H9 (cell line): ENCODE measurements at regions not wholly inside any gene's neighbourhood (a gene's known extent, or its start where the extent isn't known, plus 50 kb on each side); places are given as distances from the start of the nearest gene placed in this dataset.

ENCODE experiments used
- DNase-seq: peaks from one replicate; pipeline ENCODE4 v3.0.0-alpha.2; 2017
- H2AFZ ChIP-seq: one replicate; pipeline ENCODE4 v1.6.1; 2013; ENCODE audit warnings: mild to moderate bottlenecking, low read length, control low read depth, moderate library complexity
- H2AK5ac ChIP-seq: 2 replicates; pipeline ENCODE4 v1.6.1; 2013; ENCODE audit warnings: low read length, control low read depth, mixed read lengths; ENCODE audit not compliant: insufficient read length
- H2BK120ac ChIP-seq: one replicate; pipeline ENCODE4 v1.6.1; 2013; ENCODE audit warnings: low read depth, mild to moderate bottlenecking, low read length, control low read depth, inconsistent platforms; ENCODE audit not compliant: poor library complexity, severe bottlenecking
- H2BK12ac ChIP-seq: 2 replicates; pipeline ENCODE4 v1.6.1; 2013; ENCODE audit warnings: low read length, control low read depth, mixed read lengths, low read depth; ENCODE audit not compliant: insufficient read length
- H2BK15ac ChIP-seq: 2 replicates; pipeline ENCODE4 v1.6.1; 2013; ENCODE audit warnings: low read depth, low read length, control low read depth
- H2BK20ac ChIP-seq: one replicate; pipeline ENCODE4 v1.6.1; 2013; ENCODE audit warnings: low read depth, mild to moderate bottlenecking, low read length, control low read depth, inconsistent platforms; ENCODE audit not compliant: poor library complexity, severe bottlenecking
- H2BK5ac ChIP-seq: 2 replicates; pipeline ENCODE4 v1.6.1; 2013; ENCODE audit warnings: low read length, control low read depth, mixed read lengths; ENCODE audit not compliant: insufficient read length
- H3K14ac ChIP-seq: 2 replicates; pipeline ENCODE4 v1.6.1; 2013; ENCODE audit warnings: low read length, control low read depth; ENCODE audit not compliant: insufficient read depth
- H3K18ac ChIP-seq: 2 replicates; pipeline ENCODE4 v1.6.1; 2013; ENCODE audit warnings: low read depth, mild to moderate bottlenecking, mixed read lengths, low read length, control low read depth; ENCODE audit not compliant: insufficient read length
- H3K23ac ChIP-seq: 2 replicates; pipeline ENCODE4 v1.6.1; 2013; ENCODE audit warnings: low read length, control low read depth, mixed read lengths, low read depth; ENCODE audit not compliant: insufficient read length
- H3K23me2 ChIP-seq: 2 replicates; pipeline ENCODE4 v1.6.1; 2013; ENCODE audit warnings: low read depth, mild to moderate bottlenecking, mixed read lengths, low read length, control low read depth; ENCODE audit not compliant: insufficient read length, poor library complexity, severe bottlenecking
- H3K27ac ChIP-seq: 2 replicates; pipeline ENCODE4 v1.5.1; 2013; ENCODE audit warnings: low read length, control low read depth, mixed read lengths, low read depth; ENCODE audit not compliant: insufficient read length
- H3K27me3 ChIP-seq: 2 replicates; pipeline ENCODE4 v1.6.1; 2013; ENCODE audit warnings: low read length, control low read depth, inconsistent platforms; ENCODE audit not compliant: insufficient read depth
- H3K4ac ChIP-seq: 2 replicates; pipeline ENCODE4 v1.6.1; 2013; ENCODE audit warnings: low read depth, mild to moderate bottlenecking, control low read depth, inconsistent platforms, low read length, moderate library complexity
- H3K4me1 ChIP-seq: 2 replicates; pipeline ENCODE4 v1.6.1; 2013; ENCODE audit warnings: low read length, control low read depth, inconsistent platforms; ENCODE audit not compliant: insufficient read depth
- H3K4me2 ChIP-seq: 2 replicates; pipeline ENCODE4 v1.6.1; 2013; ENCODE audit warnings: low read length, control low read depth, mixed read lengths; ENCODE audit not compliant: insufficient read length, insufficient read depth
- H3K56ac ChIP-seq: 2 replicates; pipeline ENCODE4 v1.6.1; 2013; ENCODE audit warnings: low read depth, mild to moderate bottlenecking, mixed read lengths, low read length, control low read depth; ENCODE audit not compliant: insufficient read length
- H3K79me1 ChIP-seq: 2 replicates; pipeline ENCODE4 v1.6.1; 2013; ENCODE audit warnings: low read depth, mild to moderate bottlenecking, moderate library complexity, low read length, control low read depth, inconsistent platforms; ENCODE audit not compliant: insufficient read depth, poor library complexity, severe bottlenecking
- H3K79me2 ChIP-seq: 2 replicates; pipeline ENCODE4 v1.6.1; 2013; ENCODE audit warnings: low read length, control low read depth, inconsistent platforms; ENCODE audit not compliant: insufficient read depth
- H3K9ac ChIP-seq: 2 replicates; pipeline ENCODE4 v1.6.1; 2013; ENCODE audit warnings: low read length, control low read depth, mixed read lengths; ENCODE audit not compliant: insufficient read length; ENCODE audit errors: extremely low read depth
- H3K9me3 ChIP-seq: one replicate; pipeline ENCODE4 v1.6.1; 2013; ENCODE audit warnings: low read depth, low read length, inconsistent platforms; ENCODE audit not compliant: control insufficient read depth
- H3T11ph ChIP-seq: one replicate; pipeline ENCODE4 v1.6.1; 2013; ENCODE audit warnings: mild to moderate bottlenecking, low read length, control low read depth, inconsistent platforms
- H4K20me1 ChIP-seq: one replicate; pipeline ENCODE4 v1.6.1; 2013; ENCODE audit not compliant: control insufficient read depth, insufficient read length, insufficient read depth
- H4K5ac ChIP-seq: 2 replicates; pipeline ENCODE4 v1.6.1; 2013; ENCODE audit warnings: low read depth, mild to moderate bottlenecking, mixed read lengths, low read length, control low read depth; ENCODE audit not compliant: insufficient read length
- H4K8ac ChIP-seq: replicated peaks from 2 replicates; pipeline ENCODE4 v1.6.1; 2013; ENCODE audit warnings: low read length, control low read depth, mixed read lengths, low read depth; ENCODE audit not compliant: insufficient read length
- H4K91ac ChIP-seq: 2 replicates; pipeline ENCODE4 v1.6.1; 2013; ENCODE audit warnings: low read depth, mild to moderate bottlenecking, moderate library complexity, mixed read lengths, low read length, control low read depth; ENCODE audit not compliant: insufficient read length
- H3K27ac Mint-ChIP-seq, 3 experiments: 2 replicates in 2 of 3; 3 replicates in 1 of 3; pipeline ENCODE4 v1.8.0; 2020 to 2021; ENCODE audit warnings: mixed read lengths in 3 of 3, mild to moderate bottlenecking in 1 of 3, moderate library complexity in 1 of 3
- H3K27me3 Mint-ChIP-seq: 2 replicates; pipeline ENCODE4 v1.8.0; 2021; ENCODE audit warnings: low read depth, mild to moderate bottlenecking, moderate library complexity, mixed read lengths
- H3K36me3 Mint-ChIP-seq, 3 experiments: 2 replicates in 2 of 3; 3 replicates in 1 of 3; pipeline ENCODE4 v1.8.0; 2020 to 2021; ENCODE audit warnings: low read depth in 3 of 3, mixed read lengths in 3 of 3; ENCODE audit not compliant: insufficient read depth in 1 of 3
- H3K4me1 Mint-ChIP-seq, 2 experiments: 2 replicates each; pipeline ENCODE4 v1.8.0; 2020; ENCODE audit warnings: mixed read lengths in 2 of 2
- H3K4me3 Mint-ChIP-seq, 2 experiments: 2 replicates in 1 of 2; 3 replicates in 1 of 2; pipeline ENCODE4 v1.8.0; 2020 to 2021; ENCODE audit warnings: mild to moderate bottlenecking in 2 of 2, mixed read lengths in 2 of 2, moderate library complexity in 1 of 2
- H3K9me3 Mint-ChIP-seq, 2 experiments: 2 replicates in 1 of 2; 3 replicates in 1 of 2; pipeline ENCODE4 v1.8.0; 2020; ENCODE audit warnings: mild to moderate bottlenecking in 2 of 2, mixed read lengths in 2 of 2, moderate library complexity in 1 of 2
- CTCF ChIP-seq: fragments of 200-600 bp; sonication (generic); conservative IDR thresholded peaks from 3 replicates; pipeline ENCODE4 v1.8.0; 2021; ENCODE audit warnings: antibody characterized with exemption, mild to moderate bottlenecking
- WGBS: extraction: QIAGEN DNeasy Blood & Tissue Kit; methylation state at CpG from one replicate; pipeline ENCODE4 v1.1.7; 2013; ENCODE audit warnings: missing lambda C conversion rate, low lambda C conversion rate, mixed read lengths; ENCODE audit not compliant: insufficient read length; ENCODE audit errors: extremely low coverage; 5-methylcytosine and 5-hydroxymethylcytosine counted together

- Histone ChIP-seq H3K27ac (no peak overlapping the region), H2AFZ (no peak overlapping the region), H3K23me2 (no peaks in the 10 kb centered on the region), H2BK12ac (no peak overlapping the region), H3K27me3 (no peaks in the 10 kb centered on the region), H4K20me1 (no peaks in the 10 kb centered on the region), H3K18ac (no peak overlapping the region), H3T11ph (no peak overlapping the region), H4K8ac (no peak overlapping the region), H3K4me2 (no peak overlapping the region), H2BK120ac (no peak overlapping the region), H3K56ac (no peak overlapping the region), H3K79me1 (no peaks in the 10 kb centered on the region), H3K23ac (no peak overlapping the region), H3K14ac (no peak overlapping the region), H4K5ac (no peak overlapping the region), H3K4me1 (no peaks in the 10 kb centered on the region), H4K91ac (no peak overlapping the region), H3K4ac (no peak overlapping the region), H2AK5ac (no peak overlapping the region), H3K9me3 (no peaks in the 10 kb centered on the region), H2BK5ac (no peak overlapping the region), H2BK20ac (no peak overlapping the region), H3K9ac (no peak overlapping the region), H3K79me2 (no peaks in the 10 kb centered on the region), H2BK15ac (no peak overlapping the region)
- Mint-ChIP-seq H3K4me1 (peaks cover 3 to 8% of the 10 kb centered on the region in 2 experiments; a peak in 3 of 4 replicates), H3K27ac (no peak overlapping the region), H3K36me3 (no peaks in the 10 kb centered on the region; a peak in 1 of 7 replicates), H3K4me3 (no peak overlapping the region), H3K27me3 (no peaks in the 10 kb centered on the region; the same call in 1 of the 2 replicates), H3K9me3 (no peaks in the 10 kb centered on the region)
- no peak for TF ChIP-seq CTCF
- DNase-seq, result no peak
- no CpG with 5 or more reads among the region's 2 CpGs for WGBS
Measured at GRCh38 chr1:178612261-178612660, 99.4 kb downstream of the TEX35 start.
